Stimulated activated CD8-positive, alpha-beta memory T cell treated with anti-CD3 and anti-CD28 coated beads, Interleukin-15, amount 100 ng/mL, for 24 hours (primary cell): ENCODE measurements at regions not wholly inside any gene's neighbourhood (a gene's known extent, or its start where the extent isn't known, plus 50 kb on each side); places are given as distances from the start of the nearest gene placed in this dataset.

Experiments used
- DNase-seq: peaks from one replicate; pipeline ENCODE4 v3.0.0-alpha.2; 2020; ENCODE audit warnings: low read depth

DNA sequence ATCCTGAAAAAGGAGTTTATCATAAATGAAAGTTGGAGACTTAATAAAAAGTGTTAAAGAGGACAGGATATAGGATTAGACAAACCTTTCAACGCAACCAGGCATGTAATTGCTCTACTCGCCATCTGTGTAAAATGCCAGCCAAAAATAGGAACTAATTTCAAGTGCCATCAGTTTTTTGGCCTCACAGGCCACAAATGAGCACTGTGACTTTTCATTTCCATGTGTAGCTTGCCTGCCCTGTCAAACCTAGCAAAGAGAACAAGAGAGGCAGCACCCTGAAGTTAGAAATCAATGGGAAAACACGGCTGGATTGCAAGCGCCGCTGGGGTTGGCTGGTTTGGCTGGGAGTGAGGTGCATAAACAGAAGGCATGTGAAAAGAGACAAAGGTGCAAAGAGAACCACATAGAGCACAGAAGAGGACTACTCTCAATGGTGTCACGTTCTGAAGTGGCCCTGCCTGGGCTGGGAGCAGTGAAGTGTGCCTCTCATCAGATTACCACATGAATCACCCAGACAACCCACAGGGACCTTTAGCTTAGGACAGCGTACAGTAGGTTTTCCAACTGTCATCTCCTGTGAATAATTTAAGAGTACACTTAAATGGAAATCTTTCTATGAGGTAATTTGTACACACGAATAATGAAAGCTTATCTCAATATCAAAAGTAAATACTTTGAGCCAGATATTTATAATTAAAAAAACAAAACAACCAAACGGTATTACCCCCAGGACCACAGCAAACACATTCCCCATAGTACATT is 78.0 kb upstream of the NHSL1 start:
- no peak for DNase-seq

GRCh38 chr6:138580040-138580439 is 80.7 kb upstream of the NHSL1 start:
- DNase-seq = no peak

DNA sequence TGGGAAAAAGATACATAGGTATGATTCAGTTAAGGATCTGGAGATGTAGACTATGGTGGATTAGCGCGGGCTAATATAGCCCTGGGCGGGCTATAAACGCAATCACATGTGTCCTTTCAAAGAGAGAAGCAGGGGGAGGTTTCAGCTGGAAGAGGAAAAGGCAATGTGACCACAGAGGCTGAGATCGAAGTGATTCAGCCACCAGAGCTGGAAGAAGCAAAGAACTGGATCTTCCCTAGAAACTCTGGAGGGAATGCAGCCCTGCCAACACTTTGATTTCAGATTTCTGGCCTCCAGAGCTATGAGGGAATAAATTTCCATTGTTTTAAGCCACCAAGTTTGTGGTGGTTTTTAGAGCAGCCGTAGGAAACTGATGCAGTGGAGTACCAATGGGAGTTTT is 81.5 kb upstream of the NHSL1 start:
- DNase-seq = no peak

GRCh38 chr6:138582573-138582972 is 83.3 kb upstream of the NHSL1 start:
- no peak for DNase-seq

- no peak for DNase-seq
These were observed 87.3 kb upstream of the NHSL1 start for GRCh38 chr6:138586638-138587037.

DNA sequence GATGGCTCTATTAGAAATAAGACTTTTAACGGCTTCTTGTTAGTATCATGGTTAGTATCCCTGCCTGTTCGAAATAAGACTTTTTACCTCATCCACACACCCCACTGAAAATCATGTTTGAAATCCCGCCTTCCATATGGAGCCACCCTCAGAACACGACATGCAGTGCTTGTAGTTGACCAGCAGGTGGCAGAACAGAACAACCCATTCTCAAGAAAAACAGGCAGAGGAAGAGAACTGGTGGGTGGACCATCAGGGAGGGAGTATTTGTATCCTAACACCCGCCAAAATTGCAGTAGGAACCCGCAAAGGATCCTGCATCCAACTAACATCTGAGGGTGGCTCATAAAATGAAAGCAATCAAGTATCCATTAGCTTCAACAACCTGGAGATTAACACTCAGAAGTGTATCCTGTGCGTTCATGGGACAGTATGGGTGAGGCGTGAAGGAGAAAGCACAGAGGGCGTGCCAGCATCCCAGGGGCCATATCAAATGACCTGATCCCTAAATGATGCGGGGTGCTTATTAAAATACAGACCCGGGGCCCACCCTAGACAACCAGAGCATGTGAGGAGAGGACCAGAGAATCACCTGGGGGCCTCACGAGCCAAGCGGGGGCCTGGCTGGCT is 89.6 kb upstream of the NHSL1 start:
- no peak for DNase-seq

GRCh38 chr6:138590796-138591709 is 91.8 kb upstream of the NHSL1 start:
- DNase-seq = no peak

DNA sequence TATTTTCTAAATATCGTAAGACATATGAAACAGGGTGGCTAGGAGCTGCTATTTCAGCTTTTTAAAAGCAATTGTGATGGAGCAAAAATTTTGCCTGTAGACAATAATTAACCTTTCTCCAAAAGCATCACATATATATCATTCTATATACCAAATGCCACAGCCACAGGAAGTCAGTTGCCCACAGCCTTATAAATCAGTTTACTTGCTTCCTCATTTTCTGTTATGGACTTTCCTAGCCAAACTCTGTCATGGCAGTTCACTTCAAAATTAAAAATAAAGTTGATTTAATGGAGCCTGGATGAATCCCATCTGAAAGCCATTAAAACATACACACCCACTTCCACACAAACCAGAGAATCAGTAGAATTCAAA is 93.4 kb upstream of the NHSL1 start:
- DNase-seq = no peak

GRCh38 chr6:138593124-138593877 is 94.0 kb upstream of the NHSL1 start:
- DNase-seq = no peak

DNA sequence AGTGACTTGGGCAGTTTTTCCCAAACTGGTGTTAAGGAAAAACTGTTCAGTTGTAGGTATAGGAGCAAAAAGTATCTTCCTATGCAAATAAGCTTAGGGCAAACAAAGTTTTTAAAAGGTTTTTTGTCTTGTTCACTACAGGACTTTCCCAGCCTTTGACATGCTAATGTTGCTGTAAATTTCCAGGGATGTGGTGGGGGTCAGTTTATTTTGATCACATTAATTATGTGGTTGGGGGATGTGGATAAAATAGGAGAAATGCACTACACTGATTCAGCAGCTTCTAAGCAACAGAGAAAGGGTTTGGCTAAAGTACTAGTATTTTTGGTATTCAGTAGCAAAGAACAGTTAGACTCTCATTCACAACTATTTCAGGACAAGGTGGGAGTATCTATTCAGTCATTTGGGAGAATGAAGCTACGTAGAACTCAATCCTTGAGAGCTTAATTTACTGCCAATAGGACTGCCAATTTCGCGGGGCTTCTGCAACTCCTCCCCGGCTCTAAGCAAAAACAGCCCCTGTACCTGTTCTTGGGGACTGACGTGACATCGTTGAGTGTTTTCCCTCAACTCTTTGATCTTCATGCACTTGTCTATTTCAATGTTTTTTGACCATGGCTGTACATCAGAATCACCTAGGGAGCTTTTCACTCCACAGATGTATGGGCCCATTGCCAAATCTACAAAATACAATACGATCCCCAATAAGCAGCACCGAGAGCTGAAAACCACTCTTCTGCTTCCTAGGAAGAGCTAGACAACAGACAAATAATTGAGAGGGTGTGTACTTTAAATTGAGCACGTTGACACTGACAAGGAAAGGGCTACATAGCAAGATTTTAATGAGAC is 94.8 kb upstream of the NHSL1 start:
- DNase-seq = no peak

DNA sequence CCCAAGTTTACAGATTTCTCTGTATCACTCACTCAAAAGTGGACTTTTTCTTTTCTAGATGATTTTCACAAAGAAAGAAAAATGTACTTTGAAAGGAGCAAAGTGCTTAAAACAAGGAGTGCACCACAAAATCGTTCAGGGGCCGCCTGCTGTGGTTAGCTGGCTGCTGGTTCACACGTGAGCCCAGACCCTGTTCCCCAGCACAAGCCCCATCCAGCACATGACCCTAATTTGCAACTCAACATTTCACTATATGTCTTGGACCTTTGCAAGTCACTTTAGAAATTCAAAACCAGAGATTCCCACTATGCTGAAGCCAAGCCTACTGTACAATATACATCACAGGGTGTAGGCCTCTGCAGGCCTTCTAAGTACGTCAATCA is 95.5 kb upstream of the NHSL1 start:
- no peak for DNase-seq

DNA sequence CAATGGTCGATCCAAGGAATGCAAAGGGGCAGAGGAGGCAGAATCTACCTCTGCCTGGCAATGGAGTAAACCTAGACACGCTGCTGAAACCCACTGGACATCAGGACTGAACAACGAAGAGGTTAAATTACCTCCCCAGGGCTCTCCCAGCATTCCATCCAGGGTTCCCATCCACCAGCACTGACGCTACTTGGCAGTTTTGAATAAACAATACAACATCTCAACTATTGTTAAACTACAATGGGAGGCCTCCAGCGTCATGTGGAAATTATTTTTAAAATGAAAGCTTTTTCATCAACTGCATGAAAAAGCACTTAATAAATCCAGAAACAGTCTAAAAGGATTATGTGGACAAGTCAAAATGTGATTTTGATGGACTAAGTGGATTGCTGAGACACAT is 96.8 kb upstream of the NHSL1 start:
- DNase-seq = no peak

DNA sequence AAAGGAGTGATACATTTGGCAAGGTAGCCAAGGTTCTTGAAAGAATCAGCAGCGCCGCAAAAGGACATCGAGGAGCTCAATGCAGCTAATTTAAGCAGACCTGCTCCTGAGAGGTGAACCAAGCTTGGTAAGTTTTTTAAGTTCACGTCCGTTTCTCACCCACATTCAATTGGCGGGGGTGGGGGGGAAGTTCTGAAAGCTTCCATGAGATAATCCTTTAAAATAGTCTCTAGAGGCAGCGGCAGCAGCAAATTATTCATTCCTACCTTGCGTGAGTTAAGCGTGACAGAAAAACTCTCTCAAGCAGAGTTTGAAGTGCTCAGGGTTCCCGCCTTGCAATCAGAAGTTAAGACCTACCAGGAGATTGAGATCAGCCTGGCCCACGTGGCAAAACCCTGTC is 97.3 kb upstream of the NHSL1 start:
- no peak for DNase-seq

DNA sequence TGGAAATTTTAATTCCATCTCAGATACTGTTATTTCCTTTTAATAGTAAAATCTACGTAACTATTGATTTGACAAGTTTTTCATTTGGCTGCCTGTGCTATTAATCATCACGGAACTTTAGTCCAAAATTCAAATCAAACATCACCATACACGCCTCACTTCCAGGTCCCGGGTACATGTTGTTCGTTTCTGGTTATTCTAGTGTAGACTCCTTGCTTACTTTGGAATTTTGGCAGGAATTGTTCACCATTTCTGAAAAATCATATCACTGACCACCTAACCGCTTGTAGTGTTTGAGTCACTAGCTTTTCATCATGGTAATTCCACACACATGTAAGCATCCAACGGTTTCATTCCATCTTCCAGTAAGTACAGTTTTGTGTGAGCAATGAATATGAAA is 98.0 kb upstream of the NHSL1 start:
- no peak for DNase-seq

DNA sequence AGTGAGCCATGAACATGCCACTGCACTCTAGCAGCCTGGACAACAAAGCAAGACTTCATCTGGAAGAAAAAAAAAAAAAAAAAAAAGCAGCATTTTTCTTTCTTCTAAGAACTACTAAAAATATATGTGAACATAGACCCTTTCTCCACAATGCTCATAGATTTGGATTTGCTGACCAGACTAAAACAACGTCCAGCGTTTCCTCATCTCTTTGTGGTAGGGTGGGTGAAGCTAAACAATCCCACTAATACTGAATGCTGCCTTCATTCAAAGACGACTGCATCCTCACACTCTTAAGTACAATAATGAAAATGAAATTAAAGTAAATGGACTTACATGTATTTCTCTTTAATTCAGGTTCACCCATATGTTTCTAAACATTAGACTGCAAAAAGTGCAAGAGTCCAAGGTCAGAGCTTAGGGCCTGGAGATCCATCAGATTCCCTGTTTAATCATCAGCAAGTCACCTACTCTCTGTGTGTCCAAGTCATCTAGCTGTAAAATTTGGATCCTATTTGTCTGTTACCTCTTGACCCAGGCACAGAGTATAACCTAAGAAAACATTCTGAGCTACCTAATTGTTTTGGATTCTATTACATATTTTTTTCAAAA is 99.4 kb upstream of the NHSL1 start:
- no peak for DNase-seq

- DNase-seq = no peak
These were observed 101.0 kb upstream of the NHSL1 start for GRCh38 chr6:138600261-138600660.

DNA sequence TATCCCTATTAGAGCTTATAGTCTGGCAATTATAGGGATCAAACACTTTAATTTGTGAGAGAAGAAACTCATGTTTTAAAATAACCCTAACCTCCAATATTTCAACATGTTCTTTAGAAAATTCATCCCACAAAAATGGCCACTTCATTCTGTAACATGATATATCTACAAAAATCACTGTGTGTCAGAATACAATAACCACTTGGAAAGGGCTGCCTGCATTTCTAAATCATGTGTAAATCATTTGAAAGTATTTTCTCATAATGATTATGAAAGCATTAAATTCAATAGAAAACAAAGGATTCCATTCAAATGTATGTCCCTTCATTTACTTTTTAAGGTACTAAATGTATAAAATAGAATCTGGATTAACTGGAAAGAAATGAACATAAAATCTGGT is 101.4 kb upstream of the NHSL1 start:
- DNase-seq = no peak

- no peak for DNase-seq
These were observed 101.8 kb upstream of the NHSL1 start for GRCh38 chr6:138601128-138601527.

DNA sequence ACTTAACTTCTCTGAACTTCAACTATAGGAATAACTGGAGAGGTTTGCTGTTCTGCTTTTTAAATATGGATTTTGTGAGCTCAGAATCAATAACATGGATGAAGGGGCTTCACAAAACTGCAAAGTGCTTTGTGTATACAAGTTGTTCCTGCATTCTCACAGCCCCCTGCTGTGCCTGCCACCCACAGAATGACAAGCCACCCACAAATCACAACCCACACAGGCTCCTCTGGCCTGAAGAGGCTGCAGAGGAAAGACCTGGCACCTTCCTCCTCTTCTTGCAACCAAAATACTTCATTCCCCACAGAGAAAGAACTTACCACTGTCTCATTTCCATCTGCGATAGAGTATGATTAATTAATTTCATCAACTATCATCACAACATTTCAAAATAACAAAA is 106.7 kb upstream of the NHSL1 start:
- DNase-seq = no peak

DNA sequence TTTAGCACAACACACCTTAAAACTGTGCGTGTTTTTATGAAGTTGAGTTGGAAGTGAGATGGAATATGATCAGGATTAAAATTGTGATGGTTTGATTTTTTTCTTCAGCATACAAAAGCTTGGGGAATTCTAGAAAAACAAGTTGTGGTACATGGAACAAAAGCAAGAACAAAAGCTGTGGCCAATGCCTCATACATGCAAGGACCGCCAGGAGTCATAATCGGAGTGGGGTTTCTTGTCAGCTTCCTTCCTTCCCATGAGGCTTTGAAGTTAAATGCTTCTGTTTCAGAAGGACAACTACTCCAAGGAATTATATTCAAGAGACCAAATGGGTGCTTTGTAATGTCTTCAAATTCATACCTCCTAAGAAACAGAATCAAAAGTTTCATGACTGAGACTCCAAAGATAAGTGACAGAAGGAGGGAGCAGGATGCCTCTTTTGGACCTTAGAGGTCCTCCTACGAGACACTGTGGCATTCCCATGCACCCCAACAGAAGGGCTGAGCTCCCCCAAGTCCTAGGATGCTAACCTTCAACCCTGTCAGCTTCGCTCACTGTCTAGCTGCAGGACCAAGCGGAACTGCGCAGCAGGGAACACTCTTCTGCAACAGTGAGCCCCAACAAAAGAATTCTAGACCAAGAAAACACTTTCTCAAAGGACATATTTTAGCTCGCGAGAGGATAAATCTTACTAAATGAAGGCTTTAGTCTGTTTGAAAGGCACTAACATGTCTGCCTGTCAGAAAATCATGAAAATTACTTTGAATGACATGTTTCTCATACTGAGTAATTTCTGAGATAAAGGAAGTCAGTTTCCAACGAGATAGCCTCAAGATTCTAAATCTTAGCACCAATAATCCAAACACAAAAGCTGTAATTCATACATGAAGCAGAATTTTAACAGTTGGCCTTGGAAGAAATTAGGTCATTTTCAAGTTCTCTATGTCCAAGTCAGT is 108.5 kb upstream of the NHSL1 start:
- DNase-seq = no peak
